Adrenal gland (tissue), 5 donors: ENCODE measurements at regions not wholly inside any gene's neighbourhood (a gene's known extent, or its start where the extent isn't known, plus 50 kb on each side); places are given as distances from the start of the nearest gene placed in this dataset.

ENCODE experiments used
- CTCF ChIP-seq, 6 experiments: fragments of 450-650 bp in 4 of 6; fragments of 200-600 bp in 2 of 6; sonication (generic) in 1 of 6; IDR thresholded peaks; 1 replicate in 5 of 6; 2 replicates in 1 of 6; pipeline versions ENCODE4 v1.5.1 to v1.8.0; 2016 to 2021; ENCODE audit warnings: antibody characterized with exemption in 6 of 6, mild to moderate bottlenecking in 2 of 6, moderate library complexity in 1 of 6
- POLR2A ChIP-seq, 2 donors: fragments of 450-650 bp; IDR thresholded peaks; one replicate each; pipeline ENCODE4 v1.6.1; 2017; ENCODE audit warnings: antibody characterized with exemption in 2 of 2, mild to moderate bottlenecking in 2 of 2, moderate library complexity in 1 of 2
- donor health status: DM: no; HTN: no; CAD: no.

- TF ChIP-seq CTCF (IDR thresholded peaks at IDR 0.05), result no peak
- TF ChIP-seq POLR2A (IDR thresholded peaks at IDR 0.05), result no peak
Measured at GRCh38 chr12:23168459-23168858, 543.5 kb downstream of the ETNK1 start.
